ENCODE measurements at regions not wholly inside any gene's neighbourhood (a gene's known extent, or its start where the extent isn't known, plus 50 kb on each side); places are given as distances from the start of the nearest gene placed in this dataset.

DNA sequence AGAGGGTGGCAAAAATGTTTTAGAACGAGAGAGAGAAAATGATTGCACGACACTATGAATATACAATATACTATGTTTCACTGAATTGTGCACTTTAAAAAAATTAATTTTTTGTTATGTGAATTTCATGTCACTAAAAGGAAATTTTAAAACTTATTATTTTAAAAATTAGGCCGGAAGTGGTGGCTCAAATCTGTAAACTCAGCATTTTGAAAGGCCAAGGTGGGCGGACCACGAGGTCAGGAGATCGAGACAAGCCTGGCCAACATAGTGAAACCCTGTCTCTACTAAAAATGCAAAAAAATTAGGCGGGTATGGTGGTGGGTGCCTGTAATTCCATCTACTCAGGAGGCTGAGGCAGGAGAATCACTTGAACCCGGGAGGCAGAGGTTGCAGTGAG is 642.5 kb downstream of the XPNPEP1 start:
- Histone ChIP-seq H3K9me2 (ENCODE audit: insufficient read depth, low read length) (no peaks in the 10 kb centered on the region), H3K79me2 (replicated peaks; ENCODE audit: insufficient read depth, low read length) (no peaks in the 10 kb centered on the region), H3K9ac (ENCODE audit: low read length) (no peak overlapping the region), H4K20me1 (ENCODE audit: insufficient read depth) (no peaks in the 10 kb centered on the region), H3F3A (ENCODE audit: insufficient read depth, low read length, poor library complexity, severe bottlenecking) (no peaks in the 10 kb centered on the region), H3K9me3 (ENCODE audit: low read length) (no peaks in the 10 kb centered on the region), H3K4me3 (ENCODE audit: low read length) (no peak overlapping the region), H2AFZ (ENCODE audit: low read depth, low read length) (no peak overlapping the region), H3K27ac (ENCODE audit: low read length) (no peak overlapping the region), H3K36me3 (ENCODE audit: insufficient read depth, low read length) (no peaks in the 10 kb centered on the region), H3K27me3 (ENCODE audit: insufficient read depth, low read depth, low read length) (no peaks in the 10 kb centered on the region), H3K4me2 (ENCODE audit: low read length) (no peak overlapping the region)
- TF ChIP-seq REST (IDR thresholded peaks at IDR 0.05; ENCODE audit: borderline replicate concordance), result no peak
- no peak for TF ChIP-seq CTCF (IDR thresholded peaks at IDR 0.05; ENCODE audit: poor library complexity, severe bottlenecking)
- no peak for TF ChIP-seq EZH2 (IDR thresholded peaks at IDR 0.05; ENCODE audit: borderline replicate concordance, insufficient read depth, low read length, poor library complexity, severe bottlenecking)
- no peak for TF ChIP-seq EP300 (conservative IDR thresholded peaks at IDR 0.05; ENCODE audit: poor library complexity, severe bottlenecking)
- no peak for TF ChIP-seq SMC3 (conservative IDR thresholded peaks at IDR 0.05; ENCODE audit: poor library complexity)
- TF ChIP-seq MXI1 (conservative IDR thresholded peaks at IDR 0.05; ENCODE audit: poor library complexity, severe bottlenecking), result no peak
- no peak for TF ChIP-seq TAF1 (IDR thresholded peaks at IDR 0.05; ENCODE audit: low read depth)
- no peak for TF ChIP-seq RAD21 (conservative IDR thresholded peaks at IDR 0.05)
- no peak for TF ChIP-seq POLR2AphosphoS5 (IDR thresholded peaks at IDR 0.05)

DNA sequence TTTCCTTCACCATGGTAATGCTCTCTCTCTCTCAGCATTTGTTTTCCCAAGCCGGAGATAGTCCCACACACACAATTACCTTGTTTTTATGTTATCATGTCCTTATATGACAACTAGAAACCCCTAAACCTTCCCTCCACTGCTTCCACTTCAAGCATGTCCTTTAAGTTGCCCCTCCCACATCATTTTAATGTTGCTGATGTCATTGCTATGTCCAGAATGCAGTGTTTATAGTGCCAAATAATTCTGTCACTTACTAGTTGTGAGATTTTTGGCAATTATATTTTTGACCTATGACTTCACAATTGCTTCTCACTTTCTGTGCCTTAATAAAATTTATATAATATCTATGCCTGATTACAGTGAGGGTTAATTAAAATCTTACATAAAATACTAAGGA is 645.9 kb downstream of the XPNPEP1 start:
- Histone ChIP-seq H2AFZ (ENCODE audit: low read depth, low read length) (no peak overlapping the region), H3K4me2 (ENCODE audit: low read length) (no peak overlapping the region), H3F3A (ENCODE audit: insufficient read depth, low read length, poor library complexity, severe bottlenecking) (no peaks in the 10 kb centered on the region), H3K9me3 (ENCODE audit: low read length) (no peaks in the 10 kb centered on the region), H3K36me3 (ENCODE audit: insufficient read depth, low read length) (no peaks in the 10 kb centered on the region), H3K9me2 (ENCODE audit: insufficient read depth, low read length) (no peaks in the 10 kb centered on the region), H3K27me3 (ENCODE audit: insufficient read depth, low read depth, low read length) (no peaks in the 10 kb centered on the region), H3K79me2 (replicated peaks; ENCODE audit: insufficient read depth, low read length) (no peaks in the 10 kb centered on the region), H4K20me1 (ENCODE audit: insufficient read depth) (no peaks in the 10 kb centered on the region), H3K27ac (ENCODE audit: low read length) (no peak overlapping the region), H3K4me3 (ENCODE audit: low read length) (no peak overlapping the region), H3K9ac (ENCODE audit: low read length) (no peak overlapping the region)
- TF ChIP-seq SMC3 (conservative IDR thresholded peaks at IDR 0.05; ENCODE audit: poor library complexity) (no peak), CTCF (IDR thresholded peaks at IDR 0.05; ENCODE audit: poor library complexity, severe bottlenecking) (no peak), REST (IDR thresholded peaks at IDR 0.05; ENCODE audit: borderline replicate concordance) (no peak), RAD21 (conservative IDR thresholded peaks at IDR 0.05) (no peak), EP300 (conservative IDR thresholded peaks at IDR 0.05; ENCODE audit: poor library complexity, severe bottlenecking) (no peak), TAF1 (IDR thresholded peaks at IDR 0.05; ENCODE audit: low read depth) (no peak), MXI1 (conservative IDR thresholded peaks at IDR 0.05; ENCODE audit: poor library complexity, severe bottlenecking) (no peak), EZH2 (IDR thresholded peaks at IDR 0.05; ENCODE audit: borderline replicate concordance, insufficient read depth, low read length, poor library complexity, severe bottlenecking) (no peak), POLR2AphosphoS5 (IDR thresholded peaks at IDR 0.05) (no peak)
